ENCODE measurements at regions not wholly inside any gene's neighbourhood (a gene's known extent, or its start where the extent isn't known, plus 50 kb on each side); places are given as distances from the start of the nearest gene placed in this dataset.

DNA sequence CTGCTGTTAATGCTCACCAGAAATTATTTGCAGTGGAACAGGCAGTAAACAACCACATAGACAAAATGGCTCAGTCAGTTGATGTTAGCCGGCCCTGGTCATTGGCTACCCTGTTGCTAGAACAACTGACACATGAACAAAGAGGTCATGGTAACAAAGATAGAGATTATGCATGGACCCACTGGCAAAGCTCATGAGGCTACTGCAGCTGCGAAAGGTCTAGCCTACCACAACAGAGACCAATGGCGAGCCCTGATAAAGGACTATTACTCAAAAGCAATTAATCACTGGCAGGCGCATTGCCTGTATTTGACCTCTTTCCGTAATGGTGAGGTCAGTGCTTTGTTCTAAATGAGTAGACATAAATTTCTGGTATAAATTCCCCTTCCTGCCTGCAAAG, 474.2 kb downstream of the DSC3 start:
- Histone ChIP-seq H4K20me1 (no peaks in the 10 kb centered on the region), H3K36me3 (no peaks in the 10 kb centered on the region), H3K4me3 (no peak overlapping the region), H3K27ac (no peak overlapping the region), H3K27me3 (no peaks in the 10 kb centered on the region), H3K9me3 (replicated peaks in 1 of 11) (no peaks in the 10 kb centered on the region), H3K4me2 (no peak overlapping the region), H3K9ac (no peak overlapping the region), H3K4me1 (no peaks in the 10 kb centered on the region)
- no peak for TF ChIP-seq Cebpa-rat (IDR thresholded peaks at IDR 0.05)

DNA sequence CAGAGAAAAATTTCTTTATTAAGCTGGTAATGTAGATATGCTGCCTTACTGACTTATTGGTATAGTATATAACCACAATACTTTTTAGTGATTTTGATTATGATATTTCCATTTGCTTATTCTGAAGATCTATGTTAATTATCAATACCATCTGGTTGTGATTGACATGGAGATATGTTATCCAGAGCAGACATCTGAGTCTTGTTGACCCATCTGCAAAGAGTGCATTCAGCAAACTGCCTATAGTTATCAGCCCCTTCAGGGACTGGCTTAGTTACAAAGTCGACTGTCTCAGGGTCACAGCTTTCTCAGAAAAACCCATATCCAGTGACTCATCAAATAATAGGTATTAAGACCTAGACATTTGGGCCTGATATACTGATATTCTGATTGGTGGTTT, 475.7 kb downstream of the DSC3 start:
- no peak overlapping the region for H3K27ac ChIP-seq
- H3K4me2 ChIP-seq: no peak overlapping the region
- no peak overlapping the region for H3K9ac ChIP-seq
- TF ChIP-seq Cebpa-rat (IDR thresholded peaks at IDR 0.05): no peak
- no peaks in the 10 kb centered on the region for H3K27me3 ChIP-seq
- H3K4me3 ChIP-seq: no peak overlapping the region
- no peaks in the 10 kb centered on the region for H3K4me1 ChIP-seq
- no peaks in the 10 kb centered on the region for H3K9me3 ChIP-seq (replicated peaks in 1 of 11)
- no peaks in the 10 kb centered on the region for H4K20me1 ChIP-seq
- no peaks in the 10 kb centered on the region for H3K36me3 ChIP-seq

DNA sequence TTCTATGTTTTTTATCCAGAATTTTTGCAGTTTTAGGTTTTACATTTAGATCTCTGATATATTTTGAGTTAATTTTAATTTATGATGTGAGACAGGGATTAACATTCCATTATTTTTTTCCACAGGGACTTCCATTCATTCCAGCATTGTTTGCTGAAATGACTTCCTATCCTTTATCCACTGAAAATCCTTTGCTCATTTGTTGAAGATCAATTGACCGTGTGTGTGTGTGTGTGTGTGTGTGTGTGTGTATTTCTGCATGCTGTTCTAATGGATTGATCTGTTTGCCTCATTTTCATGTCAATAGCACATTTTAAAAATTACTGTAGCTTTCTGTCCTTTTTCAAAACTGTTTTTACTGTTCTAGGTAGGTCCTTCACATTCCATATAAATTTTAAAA, 480.3 kb downstream of the DSC3 start:
- Histone ChIP-seq H3K9ac (no peak overlapping the region), H3K27me3 (no peaks in the 10 kb centered on the region), H4K20me1 (no peaks in the 10 kb centered on the region), H3K4me3 (no peak overlapping the region), H3K27ac (no peak overlapping the region), H3K4me2 (no peak overlapping the region), H3K9me3 (replicated peaks in 1 of 11) (no peaks in the 10 kb centered on the region), H3K4me1 (no peaks in the 10 kb centered on the region), H3K36me3 (no peaks in the 10 kb centered on the region)
- TF ChIP-seq Cebpa-rat (IDR thresholded peaks at IDR 0.05): no peak

DNA sequence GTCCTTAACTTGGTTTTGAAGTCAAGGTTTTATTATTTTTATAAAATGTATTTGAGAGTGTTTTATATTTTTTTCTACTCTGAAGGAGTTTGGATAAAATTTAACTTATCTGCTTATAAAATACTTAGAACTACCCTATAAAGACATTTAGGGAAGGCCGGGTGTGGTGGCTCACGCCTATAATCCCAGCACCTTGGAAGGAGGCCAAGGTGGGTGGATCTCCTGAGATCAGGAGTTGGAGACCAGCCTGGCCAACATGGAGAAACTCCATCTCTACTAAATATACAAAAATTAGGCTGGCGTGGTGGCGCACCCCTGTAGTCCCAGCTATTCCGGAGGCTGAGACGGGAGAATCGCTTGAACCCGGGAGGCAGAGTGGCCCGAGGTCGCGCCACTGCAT, 486.4 kb downstream of the DSC3 start:
- H3K36me3 ChIP-seq: no peaks in the 10 kb centered on the region
- no peak overlapping the region for H3K4me2 ChIP-seq
- no peak for TF ChIP-seq Cebpa-rat (IDR thresholded peaks at IDR 0.05)
- H3K9ac ChIP-seq: no peak overlapping the region
- no peaks in the 10 kb centered on the region for H3K9me3 ChIP-seq (replicated peaks in 1 of 11)
- no peak overlapping the region for H3K27ac ChIP-seq
- H3K27me3 ChIP-seq: no peaks in the 10 kb centered on the region
- H3K4me3 ChIP-seq: no peak overlapping the region
- H4K20me1 ChIP-seq: no peaks in the 10 kb centered on the region
- H3K4me1 ChIP-seq: no peaks in the 10 kb centered on the region

DNA sequence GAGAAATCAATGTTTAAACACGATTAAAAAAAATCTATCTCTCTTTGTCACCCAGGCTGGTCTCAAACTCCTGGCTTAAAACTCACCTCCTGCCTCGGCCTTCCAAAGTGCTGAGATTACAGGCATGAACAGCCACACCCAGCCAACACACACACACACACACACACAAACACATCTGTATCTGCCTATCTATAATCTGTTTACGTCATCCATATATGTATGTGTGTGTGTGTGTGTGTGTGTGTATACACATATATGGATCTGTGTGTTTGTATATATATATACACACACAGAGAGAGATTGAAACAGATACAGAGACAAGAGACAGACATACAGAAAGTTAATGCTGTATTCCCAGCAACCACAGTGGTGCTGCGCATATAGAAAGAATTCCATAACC, 497.1 kb downstream of the DSC3 start:
- H3K4me3 ChIP-seq: no peak overlapping the region
- no peak for TF ChIP-seq Cebpa-rat (IDR thresholded peaks at IDR 0.05)
- H4K20me1 ChIP-seq: no peaks in the 10 kb centered on the region
- H3K27me3 ChIP-seq: no peaks in the 10 kb centered on the region
- H3K4me2 ChIP-seq: no peak overlapping the region
- H3K36me3 ChIP-seq: no peaks in the 10 kb centered on the region
- no peak overlapping the region for H3K27ac ChIP-seq
- no peaks in the 10 kb centered on the region for H3K4me1 ChIP-seq
- H3K9me3 ChIP-seq (replicated peaks in 1 of 11): no peaks in the 10 kb centered on the region
- H3K9ac ChIP-seq: no peak overlapping the region

DNA sequence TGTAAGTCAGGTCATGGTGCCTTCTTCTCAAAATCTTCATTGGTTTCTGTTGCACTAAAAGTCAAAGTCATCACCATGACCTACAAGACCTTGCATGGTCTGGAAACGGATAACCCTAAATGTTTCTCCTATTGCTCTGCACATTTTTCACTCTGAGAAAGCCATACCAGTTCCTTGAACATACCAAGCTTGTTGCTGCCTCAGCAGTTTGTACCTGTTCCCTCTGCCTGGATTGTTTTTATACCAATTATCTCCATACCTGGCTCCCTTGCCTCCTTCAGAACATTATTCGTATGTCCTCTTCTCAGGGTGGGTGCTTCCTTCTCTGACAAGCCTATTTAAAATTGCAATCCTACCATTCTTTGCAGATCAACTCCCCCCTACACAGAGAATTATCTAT, 498.4 kb downstream of the DSC3 start:
- H3K27me3 ChIP-seq: no peaks in the 10 kb centered on the region
- H4K20me1 ChIP-seq: no peaks in the 10 kb centered on the region
- H3K9ac ChIP-seq: no peak overlapping the region
- H3K4me1 ChIP-seq: no peaks in the 10 kb centered on the region
- no peaks in the 10 kb centered on the region for H3K36me3 ChIP-seq
- no peak overlapping the region for H3K27ac ChIP-seq
- TF ChIP-seq Cebpa-rat (IDR thresholded peaks at IDR 0.05): no peak
- H3K9me3 ChIP-seq (replicated peaks in 1 of 11): no peaks in the 10 kb centered on the region
- no peak overlapping the region for H3K4me3 ChIP-seq
- H3K4me2 ChIP-seq: no peak overlapping the region

DNA sequence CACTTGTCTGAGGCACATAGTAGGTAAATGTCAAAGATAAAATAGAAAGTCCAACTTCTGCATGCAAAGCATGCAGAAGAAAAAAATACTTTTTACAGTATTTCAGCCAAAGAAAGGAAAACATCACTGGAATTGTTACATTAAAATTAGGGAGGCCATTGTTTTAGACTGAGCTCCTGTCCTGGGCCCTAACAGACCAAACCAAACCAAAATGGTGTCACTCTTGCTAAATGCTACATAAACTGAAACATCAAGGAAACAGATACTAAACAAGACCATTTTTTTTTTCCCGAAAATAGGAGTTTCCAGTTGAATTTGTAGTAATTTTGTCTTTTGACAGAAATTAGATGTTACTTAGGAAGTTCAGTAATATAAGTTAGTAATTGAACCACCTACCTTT, 508.8 kb downstream of the DSC3 start:
- Histone ChIP-seq H3K27ac (no peak overlapping the region), H4K20me1 (no peaks in the 10 kb centered on the region), H3K27me3 (no peaks in the 10 kb centered on the region), H3K9me3 (replicated peaks in 1 of 11) (no peaks in the 10 kb centered on the region), H3K9ac (no peak overlapping the region), H3K4me2 (no peak overlapping the region), H3K4me3 (no peak overlapping the region), H3K4me1 (no peaks in the 10 kb centered on the region), H3K36me3 (no peaks in the 10 kb centered on the region)
- no peak for TF ChIP-seq Cebpa-rat (IDR thresholded peaks at IDR 0.05)

DNA sequence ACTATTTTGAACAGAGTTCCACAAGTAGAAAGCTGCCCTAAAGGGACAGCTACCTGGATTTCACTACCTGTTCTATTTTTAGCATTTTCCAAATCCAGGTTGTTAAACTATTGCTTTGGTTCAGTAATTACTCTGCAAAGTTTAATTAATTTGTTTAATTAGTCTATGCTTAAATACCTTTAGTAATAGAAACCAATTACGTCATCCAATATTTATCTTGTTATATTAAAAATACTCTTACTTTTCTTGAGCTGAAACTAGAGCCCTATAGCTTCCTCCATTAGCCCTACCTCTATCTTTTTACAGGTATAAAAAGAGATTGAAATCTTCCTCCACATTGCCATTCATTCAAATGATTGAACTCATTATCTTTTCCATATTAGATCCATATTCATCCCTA, 514.6 kb downstream of the DSC3 start:
- Histone ChIP-seq H3K4me3 (no peak overlapping the region), H3K27ac (no peak overlapping the region), H4K20me1 (no peaks in the 10 kb centered on the region), H3K36me3 (no peaks in the 10 kb centered on the region), H3K9me3 (replicated peaks in 1 of 11) (no peaks in the 10 kb centered on the region), H3K4me1 (no peaks in the 10 kb centered on the region), H3K27me3 (no peaks in the 10 kb centered on the region), H3K4me2 (no peak overlapping the region), H3K9ac (no peak overlapping the region)
- no peak for TF ChIP-seq Cebpa-rat (IDR thresholded peaks at IDR 0.05)

DNA sequence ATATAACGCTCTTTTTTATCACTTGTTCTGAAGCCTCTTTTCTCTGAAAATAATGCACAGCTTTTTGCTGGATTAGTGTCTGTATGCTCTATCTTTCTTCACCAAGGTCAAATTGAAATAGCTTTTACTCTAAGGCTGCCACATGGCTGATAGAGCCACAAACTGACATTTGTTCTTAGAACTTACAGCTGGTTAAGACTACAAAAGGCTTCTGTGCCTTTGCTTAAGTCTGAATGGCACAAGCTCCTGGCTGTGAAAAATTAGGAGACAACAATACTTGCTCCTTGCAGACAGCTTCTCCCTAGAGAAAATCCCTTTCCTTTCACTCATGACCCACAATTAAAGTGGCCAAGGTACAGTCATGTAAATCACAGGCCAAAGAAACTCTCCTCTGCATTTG, 515.3 kb downstream of the DSC3 start:
- H3K9ac ChIP-seq: no peak overlapping the region

DNA sequence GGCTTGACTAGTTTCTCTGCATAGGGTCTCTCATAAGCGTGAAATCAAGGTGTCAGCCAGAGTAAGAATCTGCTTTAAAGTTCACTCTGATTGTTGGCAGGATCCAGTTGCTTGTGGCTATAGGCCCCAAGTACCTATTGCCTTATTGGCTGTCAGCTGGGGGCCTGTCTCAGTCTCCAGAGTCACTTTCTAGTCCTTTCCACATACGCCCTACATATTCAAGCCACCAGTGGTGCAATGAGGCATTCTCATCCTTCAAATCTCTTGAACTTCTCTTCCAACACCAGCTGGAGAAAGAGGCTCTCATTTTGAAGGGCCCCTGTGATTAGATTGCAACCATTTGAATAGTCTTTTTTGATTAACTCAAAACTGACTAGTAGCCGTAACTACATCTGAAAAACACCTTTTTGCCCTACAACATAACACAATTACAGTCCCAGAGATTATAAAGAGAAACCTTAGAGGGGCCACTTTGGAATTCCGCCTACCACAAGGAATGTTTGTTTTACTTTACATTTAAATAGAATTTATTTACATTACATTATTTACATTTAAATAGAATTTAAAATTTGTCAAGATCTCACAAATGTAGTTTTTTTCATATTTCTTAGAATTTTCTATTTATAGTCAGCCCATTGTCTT, 520.1 kb downstream of the DSC3 start:
- Histone ChIP-seq H3K27me3 (no peaks in the 10 kb centered on the region), H3K4me1 (no peaks in the 10 kb centered on the region), H3K4me3 (no peak overlapping the region), H3K9ac (no peak overlapping the region), H3K9me3 (replicated peaks in 1 of 11) (no peaks in the 10 kb centered on the region), H3K36me3 (no peaks in the 10 kb centered on the region), H3K4me2 (no peak overlapping the region), H4K20me1 (no peaks in the 10 kb centered on the region), H3K27ac (no peak overlapping the region)
- TF ChIP-seq Cebpa-rat (IDR thresholded peaks at IDR 0.05): no peak

More for the DNA sequence above, 515.3 kb downstream of the DSC3 start:
- Histone ChIP-seq H3K4me3 (no peak overlapping the region), H3K27me3 (no peaks in the 10 kb centered on the region), H3K9me3 (replicated peaks in 1 of 11) (no peaks in the 10 kb centered on the region), H4K20me1 (no peaks in the 10 kb centered on the region), H3K4me2 (no peak overlapping the region), H3K36me3 (no peaks in the 10 kb centered on the region), H3K27ac (no peak overlapping the region), H3K4me1 (no peaks in the 10 kb centered on the region)
- no peak for TF ChIP-seq Cebpa-rat (IDR thresholded peaks at IDR 0.05)

All from BLaER1 treated with 17β-estradiol and CSF1 and Interleukin-3, amounts not matched to agents 10 nM and 100 nM (cell line).